ENCODE measurements at regions not wholly inside any gene's neighbourhood (a gene's known extent, or its start where the extent isn't known, plus 50 kb on each side); places are given as distances from the start of the nearest gene placed in this dataset.

GRCh38 chr5:38039826-38040225, 200.0 kb upstream of the GDNF start:
- no peak for TF ChIP-seq POLR2A (IDR thresholded peaks at IDR 0.05; ENCODE audit: low read length)
- no peak for TF ChIP-seq GATA1 (IDR thresholded peaks at IDR 0.05; ENCODE audit: low read depth, low read length)

Measured in erythroblast (primary cell).